Medulla oblongata (tissue), 1 donor: ENCODE measurements at regions not wholly inside any gene's neighbourhood (a gene's known extent, or its start where the extent isn't known, plus 50 kb on each side); places are given as distances from the start of the nearest gene placed in this dataset.

Source experiments
- DNase-seq: peaks from one replicate; pipeline ENCODE4 v3.0.0-alpha.2; 2015; ENCODE audit errors: extremely low spot score

GRCh38 chr5:35436400-35437057 is 181.1 kb upstream of the SPEF2 start:
- DNase-seq, result peak; percentile 45

GRCh38 chr5:35430381-35431162 is 187.1 kb upstream of the SPEF2 start:
- DNase-seq, result no peak

GRCh38 chr5:35420200-35420599 is 189.9 kb upstream of the PRLR start:
- no peak for DNase-seq

- DNase-seq, result no peak
These were observed 186.8 kb upstream of the PRLR start for GRCh38 chr5:35417040-35417439.

GRCh38 chr5:35416217-35416988 is 186.1 kb upstream of the PRLR start:
- DNase-seq, result no peak

- DNase-seq, result no peak
These were observed 185.0 kb upstream of the PRLR start for GRCh38 chr5:35415309-35415708.

GRCh38 chr5:35409361-35409760 is 179.1 kb upstream of the PRLR start:
- no peak for DNase-seq

GRCh38 chr5:35408146-35408545 is 177.9 kb upstream of the PRLR start:
- no peak for DNase-seq

- no peak for DNase-seq
These were observed 177.4 kb upstream of the PRLR start for GRCh38 chr5:35407697-35408096.

GRCh38 chr5:35405938-35406337 is 175.7 kb upstream of the PRLR start:
- DNase-seq, result no peak

- no peak for DNase-seq
These were observed 174.4 kb upstream of the PRLR start for GRCh38 chr5:35404701-35405100.

- no peak for DNase-seq
These were observed 163.6 kb upstream of the PRLR start for GRCh38 chr5:35393901-35394300.

- DNase-seq, result no peak
These were observed 154.4 kb upstream of the PRLR start for GRCh38 chr5:35384658-35385057.

- no peak for DNase-seq
These were observed 152.8 kb upstream of the PRLR start for GRCh38 chr5:35383041-35383440.

GRCh38 chr5:35377653-35378052 is 147.4 kb upstream of the PRLR start:
- no peak for DNase-seq

GRCh38 chr5:35374584-35374983 is 144.3 kb upstream of the PRLR start:
- no peak for DNase-seq

- DNase-seq, result no peak
These were observed 143.0 kb upstream of the PRLR start for GRCh38 chr5:35373249-35373648.

- no peak for DNase-seq
These were observed 142.2 kb upstream of the PRLR start for GRCh38 chr5:35372482-35372881.

- no peak for DNase-seq
These were observed 141.7 kb upstream of the PRLR start for GRCh38 chr5:35371951-35372426.

GRCh38 chr5:35370871-35371270 is 140.6 kb upstream of the PRLR start:
- no peak for DNase-seq

- DNase-seq, result no peak
These were observed 139.9 kb upstream of the PRLR start for GRCh38 chr5:35369965-35370790.

GRCh38 chr5:35367526-35367925 is 137.2 kb upstream of the PRLR start:
- no peak for DNase-seq
